ENCODE measurements at regions not wholly inside any gene's neighbourhood (a gene's known extent, or its start where the extent isn't known, plus 50 kb on each side); places are given as distances from the start of the nearest gene placed in this dataset.
"Not testable (repeated sequence)": the region's sequence is repeated elsewhere in the genome, so short reads cannot be mapped to it uniquely, and the experiment has no call there.

DNA sequence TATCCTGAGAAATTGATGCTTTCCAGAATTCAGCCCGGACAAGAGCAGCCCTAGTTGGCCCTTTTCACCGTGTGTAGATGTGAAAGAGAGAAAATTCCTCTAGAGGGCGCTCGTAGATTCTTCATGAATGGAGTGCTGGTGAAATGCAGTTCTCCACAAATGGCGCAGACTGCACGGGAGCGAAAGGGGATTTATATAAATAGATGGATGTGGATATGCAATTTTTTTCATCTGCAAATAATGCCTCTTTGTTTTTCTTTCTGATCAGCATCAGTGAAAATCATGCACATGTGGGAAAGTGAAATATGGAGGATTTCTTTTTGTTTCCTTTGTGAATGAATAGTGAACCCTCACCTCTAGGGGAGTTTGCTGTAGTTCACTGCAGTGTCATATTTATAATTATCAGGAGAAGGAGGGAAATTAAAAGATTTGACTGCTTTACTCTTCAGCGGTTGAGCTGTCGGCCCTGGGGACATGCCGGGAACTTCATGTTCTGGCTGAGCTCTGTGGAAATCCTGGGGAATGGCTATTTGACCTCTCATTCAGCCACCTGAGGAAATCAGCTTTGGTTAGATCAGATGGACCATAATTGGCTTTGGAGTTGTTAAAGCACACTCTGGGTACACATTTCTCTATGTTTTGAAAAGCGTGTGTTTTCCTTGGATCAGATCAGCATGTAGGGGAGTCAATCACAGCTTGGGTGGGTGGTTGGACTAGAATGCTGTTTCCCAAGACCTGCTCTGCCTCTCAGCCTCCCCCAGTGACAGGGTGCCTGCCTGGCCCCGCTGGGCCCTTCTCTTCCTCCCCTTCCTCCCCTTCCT is 115.0 kb upstream of the SHISA3 start:
- no peaks in the 10 kb centered on the region for H3K79me2 ChIP-seq (ENCODE audit: insufficient read depth, low read length)
- H2AFZ ChIP-seq (ENCODE audit: low read length): no peak overlapping the region
- peak; percentile 67 for TF ChIP-seq CTCF (IDR thresholded peaks at IDR 0.05; ENCODE audit: extremely low read depth, low read depth, low read length)
- no peak overlapping the region for H3K4me3 ChIP-seq (ENCODE audit: insufficient read depth, low read length)
- peak; percentile 86 for DNase-seq (ENCODE audit: insufficient read length, low spot score, missing footprints)
- H3K9me3 ChIP-seq (ENCODE audit: low read depth, low read length): no peaks in the 10 kb centered on the region
- no peaks in the 10 kb centered on the region for H4K20me1 ChIP-seq (ENCODE audit: insufficient read depth, low read length)
- no peaks in the 10 kb centered on the region for H3K4me1 ChIP-seq (ENCODE audit: insufficient read depth, low read length)
- no peak overlapping the region for H3K27ac ChIP-seq (ENCODE audit: low read depth, low read length)
- no peaks in the 10 kb centered on the region for H3K36me3 ChIP-seq (ENCODE audit: insufficient read depth, low read length)
- H3K27me3 ChIP-seq (ENCODE audit: insufficient read depth, low read length): no peaks in the 10 kb centered on the region
- H3K4me2 ChIP-seq (ENCODE audit: insufficient read depth, low read length): peak overlapping the region; percentile 47

GRCh38 chr4:42284030-42284429 is 113.3 kb upstream of the SHISA3 start:
- no peak for TF ChIP-seq CTCF (IDR thresholded peaks at IDR 0.05; ENCODE audit: extremely low read depth, low read depth, low read length)
- Histone ChIP-seq H4K20me1 (ENCODE audit: insufficient read depth, low read length) (no peaks in the 10 kb centered on the region), H3K4me3 (ENCODE audit: insufficient read depth, low read length) (no peak overlapping the region), H2AFZ (ENCODE audit: low read length) (no peak overlapping the region), H3K27ac (ENCODE audit: low read depth, low read length) (no peak overlapping the region), H3K4me1 (ENCODE audit: insufficient read depth, low read length) (no peaks in the 10 kb centered on the region), H3K79me2 (ENCODE audit: insufficient read depth, low read length) (no peaks in the 10 kb centered on the region), H3K27me3 (ENCODE audit: insufficient read depth, low read length) (no peaks in the 10 kb centered on the region), H3K9me3 (ENCODE audit: low read depth, low read length) (no peaks in the 10 kb centered on the region), H3K36me3 (ENCODE audit: insufficient read depth, low read length) (no peaks in the 10 kb centered on the region), H3K4me2 (ENCODE audit: insufficient read depth, low read length) (no peak overlapping the region)
- DNase-seq (ENCODE audit: insufficient read length, low spot score, missing footprints): no peak

- H3K4me2 ChIP-seq (ENCODE audit: insufficient read depth, low read length); H3K27ac ChIP-seq (ENCODE audit: low read depth, low read length); H2AFZ ChIP-seq (ENCODE audit: low read length); H3K27me3 ChIP-seq (ENCODE audit: insufficient read depth, low read length); H3K4me3 ChIP-seq (ENCODE audit: insufficient read depth, low read length); H3K36me3 ChIP-seq (ENCODE audit: insufficient read depth, low read length); DNase-seq (ENCODE audit: insufficient read length, low spot score, missing footprints); H3K79me2 ChIP-seq (ENCODE audit: insufficient read depth, low read length); H4K20me1 ChIP-seq (ENCODE audit: insufficient read depth, low read length); H3K4me1 ChIP-seq (ENCODE audit: insufficient read depth, low read length); H3K9me3 ChIP-seq (ENCODE audit: low read depth, low read length): not testable (repeated sequence)
These were observed 108.4 kb upstream of the SHISA3 start for GRCh38 chr4:42288876-42289275.

DNA sequence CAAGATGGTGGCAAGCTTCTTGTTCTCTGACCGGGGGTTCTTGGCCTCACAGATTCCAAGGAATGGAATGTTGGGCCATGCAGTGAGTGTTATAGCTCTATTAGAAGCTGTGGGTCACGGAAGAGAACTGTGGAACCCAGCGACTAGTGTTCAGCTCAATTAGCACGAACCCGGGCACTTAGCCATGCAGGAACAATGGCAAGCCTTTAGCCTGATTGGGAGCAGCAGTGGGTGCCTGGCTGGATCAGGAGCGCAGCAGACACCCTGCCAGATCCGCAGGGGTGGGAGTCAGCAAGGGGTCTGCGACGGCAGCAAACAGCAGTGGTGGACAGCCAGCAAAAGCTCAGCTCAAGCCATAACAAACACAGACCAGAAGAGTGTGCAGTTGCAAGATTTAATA is 105.1 kb upstream of the SHISA3 start:
- H3K9me3 ChIP-seq (ENCODE audit: low read depth, low read length); H3K4me1 ChIP-seq (ENCODE audit: insufficient read depth, low read length); H3K27me3 ChIP-seq (ENCODE audit: insufficient read depth, low read length); H2AFZ ChIP-seq (ENCODE audit: low read length); H3K27ac ChIP-seq (ENCODE audit: low read depth, low read length); H3K79me2 ChIP-seq (ENCODE audit: insufficient read depth, low read length); H3K4me2 ChIP-seq (ENCODE audit: insufficient read depth, low read length); H3K4me3 ChIP-seq (ENCODE audit: insufficient read depth, low read length); DNase-seq (ENCODE audit: insufficient read length, low spot score, missing footprints); H3K36me3 ChIP-seq (ENCODE audit: insufficient read depth, low read length); H4K20me1 ChIP-seq (ENCODE audit: insufficient read depth, low read length): not testable (repeated sequence)

All from osteoblast (primary cell).